Neural progenitor cell (in vitro differentiated cells): ENCODE measurements at regions not wholly inside any gene's neighbourhood (a gene's known extent, or its start where the extent isn't known, plus 50 kb on each side); places are given as distances from the start of the nearest gene placed in this dataset.

Experiments used
- DNase-seq: peaks from one replicate; pipeline ENCODE4 v3.0.0-alpha.2; 2016; ENCODE audit warnings: low spot score
- H2AFZ ChIP-seq: fragments of 200-600 bp; sonication (generic); replicated peaks from 2 replicates; pipeline ENCODE4 v1.6.1; 2016; ENCODE audit warnings: antibody characterized with exemption
- H3F3A ChIP-seq: fragments of 200-600 bp; sonication (generic); 2 replicates; pipeline ENCODE4 v1.6.1; 2016; ENCODE audit warnings: antibody characterized with exemption, low read depth
- H3K27ac ChIP-seq: fragments of 200-600 bp; sonication (generic); 2 replicates; pipeline ENCODE4 v1.5.1; 2016; ENCODE audit warnings: mild to moderate bottlenecking
- H3K27me3 ChIP-seq: fragments of 200-600 bp; sonication (generic); 2 replicates; pipeline ENCODE4 v1.6.1; 2016; ENCODE audit warnings: mild to moderate bottlenecking, moderate library complexity
- H3K36me3 ChIP-seq: fragments of 200-600 bp; sonication (generic); 2 replicates; pipeline ENCODE4 v1.5.1; 2016
- H3K4me1 ChIP-seq: fragments of 200-600 bp; sonication (generic); 2 replicates; pipeline ENCODE4 v1.6.1; 2016; ENCODE audit warnings: mixed run types
- H3K4me2 ChIP-seq: fragments of 200-600 bp; sonication (generic); 2 replicates; pipeline ENCODE4 v1.6.1; 2016
- H3K4me3 ChIP-seq: fragments of 200-600 bp; sonication (generic); 2 replicates; pipeline ENCODE4 v1.5.1; 2016
- H3K79me2 ChIP-seq: fragments of 200-600 bp; sonication (generic); 2 replicates; pipeline ENCODE4 v1.6.1; 2016; ENCODE audit warnings: low read depth
- H3K9ac ChIP-seq: fragments of 200-600 bp; sonication (generic); 2 replicates; pipeline ENCODE4 v1.6.1; 2016
- H3K9me3 ChIP-seq: fragments of 200-600 bp; sonication (generic); 2 replicates; pipeline ENCODE4 v1.5.1; 2016; ENCODE audit warnings: low read depth
- H4K20me1 ChIP-seq: fragments of 200-600 bp; sonication (generic); 2 replicates; pipeline ENCODE4 v1.6.1; 2016; ENCODE audit warnings: low read depth
- H3K27ac Mint-ChIP-seq: 3 replicates; pipeline ENCODE4 v1.8.0; 2021; ENCODE audit warnings: mixed read lengths
- H3K27me3 Mint-ChIP-seq: 2 replicates; pipeline ENCODE4 v1.8.0; 2022; ENCODE audit warnings: low read depth, mild to moderate bottlenecking, inconsistent platforms, moderate library complexity, mixed read lengths; ENCODE audit not compliant: insufficient read depth
- H3K36me3 Mint-ChIP-seq: 3 replicates; pipeline ENCODE4 v1.8.0; 2021; ENCODE audit warnings: mixed read lengths
- H3K4me1 Mint-ChIP-seq: 3 replicates; pipeline ENCODE4 v1.8.0; 2021; ENCODE audit warnings: mixed read lengths
- H3K4me3 Mint-ChIP-seq: 3 replicates; pipeline ENCODE4 v1.8.0; 2021; ENCODE audit warnings: mild to moderate bottlenecking, moderate library complexity, mixed read lengths
- H3K9me3 Mint-ChIP-seq: 3 replicates; pipeline ENCODE4 v1.8.0; 2020; ENCODE audit warnings: mixed read lengths
- EZH2 ChIP-seq: fragments of 200-600 bp; sonication (generic); IDR thresholded peaks from 2 replicates; pipeline ENCODE4 v1.6.1; 2017; ENCODE audit warnings: antibody characterized with exemption, mild to moderate bottlenecking, moderate library complexity
- EZH2phosphoT487 ChIP-seq: fragments of 200-600 bp; sonication (generic); IDR thresholded peaks from 2 replicates; pipeline ENCODE4 v1.6.1; 2017; ENCODE audit warnings: antibody characterized with exemption
- TF ChIP-seq, protein P1 (sequence below): fragments of 200-600 bp; sonication (generic); IDR thresholded peaks from 2 replicates; pipeline ENCODE4 v1.5.1; 2017; ENCODE audit warnings: antibody characterized with exemption, mild to moderate bottlenecking

DNA sequence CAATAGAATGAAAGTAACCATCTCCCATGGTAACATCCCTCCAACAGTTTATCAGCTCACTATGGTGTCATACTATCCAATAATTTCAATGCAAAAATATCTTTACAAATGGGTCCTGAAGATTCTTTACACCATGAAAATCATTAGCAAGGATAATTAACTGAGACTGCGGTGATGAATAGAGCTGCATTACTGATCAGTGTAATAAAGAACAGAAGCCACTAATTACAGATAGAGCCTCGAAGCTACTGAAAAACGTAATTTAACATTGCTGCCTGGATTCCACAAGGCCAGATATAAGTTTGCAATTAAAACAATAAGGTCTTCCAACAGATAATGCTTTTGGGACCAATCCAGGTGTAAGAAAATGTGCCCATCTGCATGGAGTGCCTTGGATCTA lies 1245.8 kb upstream of the SLC39A10 start:
- Mint-ChIP-seq H3K4me1 (peaks cover 5% of the 10 kb centered on the region), H3K4me3 (no peak overlapping the region), H3K27ac (no peak overlapping the region), H3K9me3 (no peaks in the 10 kb centered on the region), H3K27me3 (no peaks in the 10 kb centered on the region), H3K36me3 (no peaks in the 10 kb centered on the region)
- H2AFZ ChIP-seq, result no peak overlapping the region
- no peaks in the 10 kb centered on the region for H3K36me3 ChIP-seq
- no peak overlapping the region for H3K4me2 ChIP-seq
- no peak overlapping the region for H3K27ac ChIP-seq
- no peak for DNase-seq
- H3K4me1 ChIP-seq, result no peaks in the 10 kb centered on the region
- no peaks in the 10 kb centered on the region for H3F3A ChIP-seq
- no peaks in the 10 kb centered on the region for H4K20me1 ChIP-seq
- no peaks in the 10 kb centered on the region for H3K79me2 ChIP-seq
- H3K9ac ChIP-seq, result no peak overlapping the region
- H3K27me3 ChIP-seq, result no peaks in the 10 kb centered on the region
- H3K9me3 ChIP-seq, result no peaks in the 10 kb centered on the region
- no peak overlapping the region for H3K4me3 ChIP-seq
- TF ChIP-seq EZH2, result no peak
- TF ChIP-seq, protein P1, sequence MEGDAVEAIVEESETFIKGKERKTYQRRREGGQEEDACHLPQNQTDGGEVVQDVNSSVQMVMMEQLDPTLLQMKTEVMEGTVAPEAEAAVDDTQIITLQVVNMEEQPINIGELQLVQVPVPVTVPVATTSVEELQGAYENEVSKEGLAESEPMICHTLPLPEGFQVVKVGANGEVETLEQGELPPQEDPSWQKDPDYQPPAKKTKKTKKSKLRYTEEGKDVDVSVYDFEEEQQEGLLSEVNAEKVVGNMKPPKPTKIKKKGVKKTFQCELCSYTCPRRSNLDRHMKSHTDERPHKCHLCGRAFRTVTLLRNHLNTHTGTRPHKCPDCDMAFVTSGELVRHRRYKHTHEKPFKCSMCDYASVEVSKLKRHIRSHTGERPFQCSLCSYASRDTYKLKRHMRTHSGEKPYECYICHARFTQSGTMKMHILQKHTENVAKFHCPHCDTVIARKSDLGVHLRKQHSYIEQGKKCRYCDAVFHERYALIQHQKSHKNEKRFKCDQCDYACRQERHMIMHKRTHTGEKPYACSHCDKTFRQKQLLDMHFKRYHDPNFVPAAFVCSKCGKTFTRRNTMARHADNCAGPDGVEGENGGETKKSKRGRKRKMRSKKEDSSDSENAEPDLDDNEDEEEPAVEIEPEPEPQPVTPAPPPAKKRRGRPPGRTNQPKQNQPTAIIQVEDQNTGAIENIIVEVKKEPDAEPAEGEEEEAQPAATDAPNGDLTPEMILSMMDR, result no peak
- TF ChIP-seq EZH2phosphoT487, result no peak

DNA sequence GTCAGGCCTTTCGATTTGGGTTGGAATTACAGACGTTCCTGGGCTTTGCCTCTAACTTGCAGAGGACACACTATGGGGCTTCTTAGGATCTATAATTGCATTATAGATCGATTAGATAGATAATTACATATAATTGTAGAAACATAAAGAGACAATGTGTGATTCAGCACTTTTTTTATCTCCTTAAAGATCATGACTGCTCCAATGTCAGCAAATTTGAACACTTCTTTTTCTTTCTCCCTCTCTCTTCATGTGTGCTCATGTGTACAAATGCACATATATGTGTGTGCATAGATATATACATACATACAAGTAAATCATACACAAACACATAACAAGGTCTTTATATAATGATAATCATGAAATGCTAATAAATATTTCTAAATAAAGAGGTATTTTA lies 1261.2 kb upstream of the SLC39A10 start:
- Histone ChIP-seq H2AFZ (no peak overlapping the region), H3K27me3 (no peaks in the 10 kb centered on the region), H3K36me3 (no peaks in the 10 kb centered on the region), H3K4me2 (no peak overlapping the region), H3K79me2 (no peaks in the 10 kb centered on the region), H3F3A (no peaks in the 10 kb centered on the region), H3K27ac (no peak overlapping the region), H3K4me3 (no peak overlapping the region), H3K9ac (no peak overlapping the region), H3K4me1 (no peaks in the 10 kb centered on the region), H4K20me1 (no peaks in the 10 kb centered on the region), H3K9me3 (no peaks in the 10 kb centered on the region)
- H3K4me3 Mint-ChIP-seq, result no peak overlapping the region
- no peaks in the 10 kb centered on the region for H3K4me1 Mint-ChIP-seq
- TF ChIP-seq, protein P1, result no peak
- TF ChIP-seq EZH2, result no peak
- no peak for TF ChIP-seq EZH2phosphoT487
- H3K36me3 Mint-ChIP-seq, result no peaks in the 10 kb centered on the region
- no peak overlapping the region for H3K27ac Mint-ChIP-seq
- no peaks in the 10 kb centered on the region for H3K9me3 Mint-ChIP-seq
- no peaks in the 10 kb centered on the region for H3K27me3 Mint-ChIP-seq
- no peak for DNase-seq

DNA sequence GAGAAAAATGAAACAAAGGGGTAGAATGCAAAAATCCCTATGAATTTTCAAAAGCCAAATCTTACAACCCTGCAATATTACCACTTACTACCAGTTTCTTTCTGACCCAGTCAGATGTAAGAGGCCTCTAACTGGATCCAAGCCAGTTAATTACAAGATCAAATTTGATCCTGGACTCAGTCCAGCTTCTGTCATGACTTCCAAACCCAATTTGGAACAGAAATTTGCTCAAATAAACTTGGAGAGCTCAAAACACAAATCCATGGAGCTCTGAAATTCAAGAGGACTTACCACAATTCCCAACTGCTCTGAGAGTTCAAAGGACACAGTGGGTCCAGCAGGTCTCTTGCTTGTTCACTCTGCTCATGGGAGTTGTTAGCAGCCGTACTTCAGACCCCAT lies 1271.7 kb upstream of the SLC39A10 start:
- Histone ChIP-seq H3K27me3 (no peaks in the 10 kb centered on the region), H3K4me1 (no peaks in the 10 kb centered on the region), H3K79me2 (no peaks in the 10 kb centered on the region), H3F3A (no peaks in the 10 kb centered on the region), H3K27ac (no peak overlapping the region), H3K9ac (no peak overlapping the region), H3K9me3 (peaks cover 8% of the 10 kb centered on the region), H4K20me1 (no peaks in the 10 kb centered on the region), H2AFZ (no peak overlapping the region), H3K36me3 (peaks cover 4% of the 10 kb centered on the region), H3K4me3 (no peak overlapping the region), H3K4me2 (no peak overlapping the region)
- no peak for DNase-seq
- no peak for TF ChIP-seq EZH2phosphoT487
- TF ChIP-seq, protein P1, result no peak
- TF ChIP-seq EZH2, result no peak
- Mint-ChIP-seq H3K36me3 (peaks cover 2% of the 10 kb centered on the region), H3K4me1 (no peaks in the 10 kb centered on the region), H3K9me3 (peaks cover 23% of the 10 kb centered on the region), H3K27ac (no peak overlapping the region), H3K4me3 (no peak overlapping the region), H3K27me3 (no peaks in the 10 kb centered on the region)
